NCI-H226 (cell line): ENCODE measurements at regions not wholly inside any gene's neighbourhood (a gene's known extent, or its start where the extent isn't known, plus 50 kb on each side); places are given as distances from the start of the nearest gene placed in this dataset.
"Not testable (repeated sequence)": the region's sequence is repeated elsewhere in the genome, so short reads cannot be mapped to it uniquely, and the experiment has no call there.

Experiments used
- DNase-seq: peaks from one replicate; pipeline ENCODE4 v3.0.0-alpha.2; 2015

GRCh38 chr5:92665506-92665905 lies 915.5 kb downstream of the NR2F1-AS1 start:
- DNase-seq: peak; percentile 53

DNA sequence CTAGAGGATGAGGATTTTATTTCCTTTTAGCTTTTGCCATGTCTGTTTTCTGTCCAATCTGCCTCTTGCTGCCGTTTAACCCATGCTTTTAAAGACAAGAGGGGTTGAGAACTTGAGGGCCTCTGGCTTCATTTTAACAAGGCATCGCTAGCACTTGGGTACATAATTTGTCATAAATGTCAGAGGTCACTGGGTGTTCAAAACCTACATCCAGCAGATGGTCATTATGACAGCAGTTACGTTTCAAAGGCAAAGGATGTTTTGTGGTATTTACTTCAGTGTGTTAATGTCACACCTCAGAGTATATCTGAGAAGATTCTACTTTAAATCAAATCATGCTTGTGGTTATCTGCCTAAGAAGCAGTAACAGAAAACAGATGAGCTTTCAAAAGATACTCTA lies 918.3 kb downstream of the NR2F1-AS1 start:
- no peak for DNase-seq

DNA sequence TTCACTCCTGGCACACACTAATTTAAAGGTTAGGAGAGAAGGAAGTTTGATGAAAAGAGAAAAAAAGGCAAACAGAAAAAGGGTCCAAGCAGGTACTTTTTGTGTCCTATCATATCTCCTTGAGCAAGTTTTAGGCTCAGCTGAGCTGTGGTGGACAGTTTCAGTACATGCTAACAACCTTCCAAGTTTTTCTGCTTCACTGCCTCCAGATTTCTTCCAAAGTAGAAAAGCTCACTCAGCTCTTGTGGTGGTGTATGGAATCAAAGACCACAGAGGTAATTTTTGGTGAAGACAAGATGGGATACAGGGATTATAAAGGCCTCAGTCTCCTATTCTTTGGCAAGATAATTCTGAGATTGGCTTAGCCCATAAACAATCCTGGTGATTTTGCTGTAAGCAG lies 921.8 kb downstream of the NR2F1-AS1 start:
- no peak for DNase-seq

- DNase-seq: not testable (repeated sequence)
These were observed 926.4 kb downstream of the NR2F1-AS1 start for GRCh38 chr5:92654601-92655000.

GRCh38 chr5:92653730-92654461 lies 927.1 kb downstream of the NR2F1-AS1 start:
- no peak for DNase-seq

GRCh38 chr5:92652756-92653155 lies 928.3 kb downstream of the NR2F1-AS1 start:
- no peak for DNase-seq

DNA sequence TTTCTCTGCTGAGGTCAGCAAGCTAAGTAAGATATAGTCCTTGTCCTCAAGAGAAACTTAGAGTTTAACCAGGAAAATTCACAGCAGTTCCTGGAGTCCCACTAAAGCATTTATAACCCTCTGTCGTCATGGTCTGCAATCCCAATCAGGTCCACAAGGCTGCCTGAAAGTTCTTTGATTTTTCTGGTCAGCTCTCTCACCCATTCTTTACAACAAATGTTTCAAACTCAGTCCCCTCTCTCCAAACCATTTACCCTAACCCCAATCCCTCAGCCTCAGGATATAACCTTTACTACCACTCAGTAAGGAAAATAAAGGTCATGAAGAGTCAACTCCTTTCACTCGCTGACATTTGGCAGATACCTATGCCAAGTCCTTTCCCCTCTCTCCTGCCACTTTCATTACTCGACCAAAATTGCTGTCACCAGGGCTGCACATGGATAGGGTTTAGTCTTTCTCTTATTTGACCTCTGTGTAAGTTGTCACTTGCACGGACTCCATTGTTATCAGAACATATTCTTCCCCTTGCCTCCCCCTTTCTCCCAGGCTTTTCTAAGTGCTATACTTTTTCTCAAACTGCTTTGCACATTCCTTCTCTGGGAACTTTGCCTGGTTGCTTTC lies 936.6 kb downstream of the NR2F1-AS1 start:
- DNase-seq: no peak

- DNase-seq: peak; percentile 39
These were observed 939.7 kb downstream of the NR2F1-AS1 start for GRCh38 chr5:92641031-92641962.

- no peak for DNase-seq
These were observed 940.7 kb downstream of the NR2F1-AS1 start for GRCh38 chr5:92640340-92640739.

DNA sequence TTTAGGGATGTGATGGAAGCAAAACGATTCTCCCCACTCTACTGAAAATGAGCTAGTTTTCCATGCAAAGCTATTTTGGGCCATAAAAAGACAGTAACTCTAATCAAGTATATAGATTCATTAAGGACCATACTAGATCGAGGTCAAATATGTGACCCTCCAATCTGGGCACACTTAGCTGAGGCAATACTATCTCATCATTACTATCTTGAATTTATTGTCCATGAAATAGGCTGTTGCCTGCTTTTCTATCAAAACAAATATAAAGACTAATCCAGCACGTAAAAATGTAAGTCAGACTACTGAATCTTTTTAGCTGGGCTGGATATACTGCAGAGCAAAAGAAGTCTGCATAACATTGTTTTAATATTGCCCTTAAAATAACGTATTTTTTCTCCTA lies 943.1 kb downstream of the NR2F1-AS1 start:
- DNase-seq: no peak

DNA sequence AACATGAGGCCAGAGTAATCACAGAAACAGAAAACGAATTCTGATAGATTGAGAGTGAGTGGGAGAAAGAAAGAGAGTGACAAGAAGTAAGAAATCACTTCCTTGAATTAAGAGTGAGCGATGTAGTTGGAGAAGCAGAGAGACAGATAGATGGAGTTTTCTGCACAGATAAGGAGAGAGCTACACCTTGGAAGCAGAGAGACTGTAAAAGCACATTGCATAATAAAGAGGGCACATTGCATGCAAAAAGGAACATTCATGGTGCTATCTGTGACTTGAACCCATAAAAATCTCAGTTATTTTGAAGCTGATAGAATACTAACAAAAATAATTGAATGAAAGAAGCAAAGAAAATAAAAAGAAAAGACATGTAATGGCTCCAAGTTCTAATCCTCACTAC lies 943.8 kb downstream of the NR2F1-AS1 start:
- DNase-seq: no peak

DNA sequence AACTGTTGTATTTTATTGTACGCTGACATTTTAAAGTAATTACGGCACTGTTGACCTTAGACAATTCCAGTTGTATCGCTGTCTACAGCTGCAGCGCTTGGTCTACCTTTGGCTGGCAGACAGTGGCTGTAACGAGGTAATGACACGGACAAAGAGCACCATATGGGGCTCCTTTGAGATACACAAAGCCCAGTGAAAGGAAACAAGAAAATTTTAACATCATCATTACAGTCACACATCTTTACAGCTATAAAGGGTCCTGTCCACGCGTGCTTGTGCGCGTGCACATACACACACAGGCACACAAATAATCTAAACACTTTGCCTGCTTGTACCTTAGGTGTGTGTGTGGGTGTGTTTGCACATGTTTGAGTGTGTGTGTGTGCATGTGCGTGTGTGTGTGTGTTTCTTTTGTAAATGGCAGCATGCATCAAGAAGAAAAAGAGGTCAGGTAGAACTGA lies 946.0 kb downstream of the NR2F1-AS1 start:
- no peak for DNase-seq

DNA sequence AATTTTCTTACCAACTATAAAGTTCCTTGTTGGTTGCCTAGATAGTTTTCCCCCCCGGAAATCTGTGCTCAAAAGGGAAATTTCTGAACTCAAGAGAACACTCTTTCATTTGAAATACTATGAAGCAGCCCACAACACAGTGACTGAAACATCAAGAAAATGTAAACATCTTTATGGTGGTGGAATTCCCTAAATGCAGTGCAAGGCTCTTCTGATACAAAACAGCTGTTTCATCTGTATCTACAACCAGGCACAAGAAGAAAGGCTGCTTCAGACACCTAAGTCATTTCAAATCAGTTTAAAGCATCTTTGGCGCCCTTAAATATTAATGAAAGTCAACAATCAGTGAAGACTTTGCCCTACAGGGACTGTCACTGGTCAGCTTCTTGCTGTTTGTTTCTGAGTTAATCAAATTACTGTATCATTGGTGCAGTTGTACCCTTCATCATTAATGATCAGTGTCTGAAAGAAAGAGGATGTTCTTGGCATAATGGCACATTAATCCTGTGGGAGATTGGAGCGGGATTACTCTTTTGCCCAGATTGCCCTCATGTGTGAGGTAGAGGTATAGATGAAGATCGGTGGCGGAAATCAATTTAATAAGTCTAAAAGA lies 947.0 kb downstream of the NR2F1-AS1 start:
- DNase-seq: no peak

- no peak for DNase-seq
These were observed 947.8 kb downstream of the NR2F1-AS1 start for GRCh38 chr5:92633176-92633575.

DNA sequence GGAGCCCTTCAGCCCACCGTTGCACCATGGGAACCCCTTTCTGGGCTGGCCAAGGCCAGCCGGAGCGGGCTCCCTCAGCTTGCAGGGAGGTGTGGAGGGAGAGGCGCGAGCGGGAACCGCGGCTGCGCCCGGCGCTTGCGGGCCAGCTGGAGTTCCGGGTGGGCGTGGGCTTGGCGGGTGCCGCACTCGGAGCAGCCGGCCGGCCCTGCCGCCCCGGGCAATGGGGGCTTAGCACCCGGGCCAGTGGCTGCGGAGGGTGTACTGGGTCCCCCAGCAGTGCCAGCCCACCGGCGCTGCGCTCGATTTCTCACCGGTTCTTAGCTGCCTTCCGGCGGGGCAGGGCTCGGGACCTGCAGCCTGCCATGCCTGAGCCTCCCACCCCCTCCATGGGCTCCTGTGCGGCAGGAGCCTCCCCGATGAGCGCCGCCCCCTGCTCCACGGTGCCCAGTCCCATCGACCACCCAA lies 949.8 kb downstream of the NR2F1-AS1 start:
- DNase-seq: not testable (repeated sequence)

DNA sequence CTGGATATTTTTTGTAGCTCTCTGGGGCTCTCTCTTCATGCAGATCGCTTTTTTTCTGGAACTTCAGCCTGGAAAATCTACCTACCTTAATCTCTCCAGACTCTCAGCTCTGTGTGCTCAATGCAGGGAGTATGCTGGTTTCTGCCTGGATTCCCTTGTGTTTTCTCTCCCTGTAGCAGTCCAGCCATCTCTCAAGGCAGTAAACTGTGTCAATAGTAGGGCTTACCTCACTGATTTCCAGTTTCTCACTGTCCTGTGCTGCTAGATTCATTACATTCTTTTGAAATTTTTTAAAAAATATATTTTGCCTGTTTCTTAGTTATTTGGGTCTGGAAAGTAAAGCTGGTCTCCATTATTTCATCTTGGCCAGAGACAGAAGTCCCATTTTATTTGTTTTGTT lies 951.4 kb downstream of the NR2F1-AS1 start:
- no peak for DNase-seq

- DNase-seq: no peak
These were observed 952.0 kb downstream of the NR2F1-AS1 start for GRCh38 chr5:92629000-92629399.

DNA sequence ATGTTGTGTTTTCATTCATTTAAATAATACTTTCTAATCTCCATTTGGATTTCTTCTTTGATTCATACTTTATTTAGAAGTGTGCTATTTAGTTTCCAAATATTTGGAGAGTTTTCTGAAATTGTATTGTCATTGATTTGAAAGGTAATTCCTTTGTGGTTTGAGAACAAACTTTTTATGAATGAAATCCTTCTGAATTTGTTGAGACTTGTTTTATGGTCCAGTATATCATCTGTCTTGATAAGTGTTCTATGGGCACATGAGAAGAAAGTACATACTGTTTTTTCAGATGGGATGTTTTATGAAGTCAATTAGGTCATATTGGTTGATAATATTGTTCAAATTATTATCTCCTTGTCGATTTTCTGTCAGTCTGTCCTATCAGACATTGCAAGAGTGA lies 953.8 kb downstream of the NR2F1-AS1 start:
- no peak for DNase-seq

DNA sequence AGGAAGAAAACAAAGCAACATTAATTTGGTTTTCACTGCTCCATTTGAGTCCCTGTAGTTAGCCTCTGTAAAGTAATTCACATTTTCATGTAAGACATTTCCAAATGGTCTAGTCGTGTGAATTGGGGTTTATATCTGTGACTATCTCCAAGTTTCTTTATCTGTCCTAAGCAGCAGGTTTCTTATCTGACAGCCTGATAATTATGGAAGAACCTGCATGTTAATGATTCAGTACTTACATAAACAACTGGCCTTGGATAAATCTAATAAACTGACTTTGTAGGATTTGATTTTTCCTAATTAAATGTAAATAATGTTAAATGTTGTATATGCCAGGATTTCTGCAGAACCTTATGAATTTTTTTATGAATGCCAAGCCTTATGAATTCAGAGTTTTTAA lies 964.9 kb downstream of the NR2F1-AS1 start:
- no peak for DNase-seq

DNA sequence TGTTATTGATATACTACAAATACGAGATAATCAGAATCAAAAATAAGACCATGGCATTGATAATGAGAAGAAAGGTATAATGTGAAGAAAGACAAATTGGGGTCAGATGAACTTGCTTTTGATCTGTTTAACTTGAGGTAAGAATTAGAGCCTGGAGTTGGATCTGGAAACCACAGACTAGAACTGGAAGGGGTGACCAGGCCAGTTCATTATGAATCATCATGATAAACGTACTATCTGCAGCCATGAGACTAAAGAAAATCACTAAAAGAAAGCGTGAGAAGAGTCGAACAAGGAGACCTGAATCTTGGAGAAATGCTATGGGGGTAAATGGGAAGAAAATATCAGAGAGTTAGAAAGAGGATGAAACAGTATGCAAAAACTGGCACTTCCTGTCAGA lies 967.5 kb downstream of the NR2F1-AS1 start:
- DNase-seq: peak; percentile 77

DNA sequence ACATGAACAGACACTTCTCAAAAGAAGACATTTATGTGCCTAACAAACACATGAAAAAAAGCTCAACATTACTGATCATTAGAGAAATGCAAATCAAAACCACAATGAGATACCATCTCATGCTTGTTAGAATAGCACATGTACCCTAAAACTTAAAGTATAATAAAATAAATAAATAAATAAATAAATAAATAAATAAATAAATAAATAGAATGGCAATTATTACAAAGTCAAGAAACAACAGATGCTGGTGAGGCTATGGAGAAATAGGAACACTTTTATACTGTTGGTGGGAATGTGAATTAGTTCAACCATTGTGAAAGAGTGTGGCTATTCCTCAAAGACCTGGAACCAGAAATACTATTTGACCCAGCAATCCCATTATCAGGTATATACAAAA lies 970.6 kb downstream of the NR2F1-AS1 start:
- DNase-seq: not testable (repeated sequence)

GRCh38 chr5:92605591-92605990 lies 975.4 kb downstream of the NR2F1-AS1 start:
- no peak for DNase-seq
